HG02981 (cell line): ENCODE measurements at regions not wholly inside any gene's neighbourhood (a gene's known extent, or its start where the extent isn't known, plus 50 kb on each side); places are given as distances from the start of the nearest gene placed in this dataset.
A peak's percentile ranks its signal among the peaks of the same experiment; 100 is the strongest.
"Not testable (repeated sequence)": the region's sequence is repeated elsewhere in the genome, so short reads cannot be mapped to it uniquely, and the experiment has no call there.

Experiments used
- ATAC-seq: cut with Tn5 transposase; IDR thresholded peaks from one replicate; pipeline ENCODE4 v1.9.1; 2021; ENCODE audit warnings: mild to moderate bottlenecking, moderate library complexity; ENCODE audit not compliant: unreplicated experiment

DNA sequence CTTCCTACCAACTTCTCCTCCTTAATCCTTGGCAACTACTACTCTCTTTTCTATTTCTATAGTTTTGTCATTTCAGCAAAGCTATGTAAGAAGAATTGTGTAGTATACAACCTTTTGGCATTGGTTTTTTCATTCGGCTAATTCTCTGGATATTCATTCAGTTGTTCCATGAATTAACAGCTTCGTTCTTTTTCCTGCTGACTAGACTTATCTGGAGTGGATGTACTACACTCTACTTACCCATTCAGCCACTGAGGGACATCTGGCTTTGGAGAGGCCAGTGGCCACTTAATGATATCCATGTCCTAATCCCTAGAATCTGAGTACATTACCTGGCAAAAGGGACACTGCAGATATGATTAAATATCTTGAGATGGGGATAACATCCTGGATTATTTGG lies 623.9 kb downstream of the DOK5 start:
- no peak for ATAC-seq

DNA sequence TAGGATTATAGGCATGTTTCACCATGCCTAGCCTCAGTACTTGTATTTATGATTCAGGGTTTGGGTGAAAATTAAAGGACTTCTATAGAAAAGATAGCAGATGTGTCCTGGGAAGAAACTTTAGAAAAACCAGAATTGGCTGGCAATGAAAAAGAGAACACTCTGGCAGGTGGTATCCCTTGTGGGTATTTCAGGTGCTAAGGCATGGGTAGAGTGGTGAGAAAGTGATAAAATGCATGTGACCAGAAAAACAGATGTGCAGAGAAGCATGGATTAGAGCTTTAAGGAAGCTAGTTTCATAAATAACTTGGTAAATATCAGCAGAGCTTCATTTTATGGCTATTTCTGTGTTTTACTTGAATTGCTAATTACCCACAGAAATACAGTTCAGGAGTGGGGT lies 622.2 kb downstream of the DOK5 start:
- ATAC-seq = no peak

DNA sequence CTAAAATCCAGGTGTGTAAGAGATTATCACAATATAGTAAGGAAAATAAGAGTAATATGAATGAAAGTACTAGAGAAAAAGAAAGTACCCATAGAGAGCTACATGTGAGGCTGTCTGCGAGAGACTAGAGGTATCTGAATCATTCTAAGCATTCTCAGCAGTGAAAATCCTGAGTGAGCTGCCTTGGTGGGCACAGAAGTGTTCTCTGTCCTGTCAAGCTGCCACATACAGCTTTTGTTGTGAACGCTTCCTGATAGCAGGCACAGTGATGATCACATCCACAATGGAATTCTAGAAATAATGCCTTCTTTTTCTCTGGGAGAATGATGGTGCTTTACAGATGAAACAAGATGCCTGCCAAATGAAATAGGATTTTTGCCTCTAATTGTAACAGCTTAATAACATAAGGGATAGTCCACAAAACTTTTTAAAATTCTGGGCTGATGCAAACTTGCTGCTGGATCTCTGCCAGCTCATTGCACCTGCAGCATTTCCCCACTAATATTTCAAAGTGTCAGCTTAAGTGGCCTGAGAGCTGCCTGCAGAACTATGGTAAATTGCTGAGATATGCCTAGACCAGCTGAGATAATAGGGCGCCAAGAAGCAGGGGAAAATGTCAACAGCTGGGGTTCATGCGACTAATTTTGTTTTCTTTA lies 620.5 kb downstream of the DOK5 start:
- ATAC-seq = no peak

DNA sequence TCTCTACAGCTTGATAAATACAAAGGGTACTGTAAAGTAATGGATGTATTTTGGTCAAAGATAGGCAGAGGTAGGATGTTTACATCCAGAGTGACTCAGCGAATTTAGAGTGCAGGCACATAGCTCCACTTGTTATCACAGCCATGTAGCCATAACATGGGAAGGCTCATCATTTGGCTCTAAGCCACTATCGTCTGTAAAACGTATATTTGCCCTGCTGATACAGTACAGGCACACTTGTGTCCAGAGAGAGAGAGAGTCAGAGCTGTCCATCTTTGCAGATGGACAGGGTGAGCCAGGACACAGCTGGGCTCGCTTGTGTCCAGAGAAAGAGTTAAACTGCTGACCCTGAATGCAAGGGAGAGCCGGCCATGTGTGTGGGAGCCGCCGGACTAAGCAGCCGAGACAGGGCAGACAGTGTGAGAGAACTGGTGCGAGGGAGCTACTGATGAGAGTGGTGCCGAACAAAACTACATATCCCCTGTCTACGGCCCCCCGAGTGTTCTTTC lies 619.0 kb downstream of the DOK5 start:
- no peak for ATAC-seq

- no peak for ATAC-seq
Observed at GRCh38 chr20:55090286-55090685, 614.9 kb downstream of the DOK5 start.

- ATAC-seq = no peak
Observed at GRCh38 chr20:55086421-55086820, 611.0 kb downstream of the DOK5 start.

- ATAC-seq = no peak
Observed at GRCh38 chr20:55079917-55080316, 604.5 kb downstream of the DOK5 start.

DNA sequence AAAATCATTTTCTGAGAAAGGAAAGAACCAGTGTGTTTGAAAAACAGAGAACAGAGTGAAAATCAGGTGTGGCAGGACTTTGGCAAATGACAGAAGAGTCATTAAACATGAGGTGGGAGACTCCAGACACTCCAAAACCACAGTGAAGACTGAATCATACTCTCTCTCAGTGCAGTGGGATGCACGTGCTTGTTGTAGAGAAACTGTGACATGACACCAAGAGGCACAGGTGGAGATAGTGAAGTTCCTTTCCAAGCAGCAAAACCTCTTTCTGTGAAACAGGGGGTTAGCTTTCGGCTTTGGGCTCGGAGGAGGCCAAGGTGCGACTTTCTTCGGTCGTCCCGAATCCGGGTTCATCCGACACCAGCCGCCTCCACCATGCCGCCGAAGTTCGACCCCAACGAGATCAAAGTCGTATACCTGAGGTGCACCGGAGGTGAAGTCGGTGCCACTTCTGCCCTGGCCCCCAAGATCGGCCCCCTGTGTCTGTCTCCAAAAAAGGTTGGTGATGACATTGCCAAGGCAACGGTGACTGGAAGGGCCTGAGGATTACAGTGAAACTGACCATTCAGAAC lies 599.0 kb downstream of the DOK5 start:
- ATAC-seq = not testable (repeated sequence)

DNA sequence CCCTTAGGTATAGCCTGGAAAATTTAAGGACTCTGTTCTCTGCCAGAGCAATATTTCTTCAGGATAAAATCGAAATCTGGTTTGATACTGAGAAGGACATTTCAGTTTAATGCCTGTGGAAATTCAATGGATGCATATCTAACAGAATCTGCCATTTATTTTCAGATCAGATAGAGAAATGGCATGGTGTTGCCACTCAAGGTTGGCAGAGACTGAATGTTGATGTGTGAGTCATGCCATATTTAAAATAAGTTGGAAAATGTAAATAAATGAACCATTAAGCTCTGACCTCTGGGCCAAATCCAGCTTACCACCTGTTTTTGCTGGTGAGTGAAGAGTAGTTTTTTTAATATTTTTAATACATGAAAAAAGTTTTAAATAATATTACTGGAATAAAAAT lies 594.6 kb downstream of the DOK5 start:
- no peak for ATAC-seq

GRCh38 chr20:55067158-55067825 lies 591.9 kb downstream of the DOK5 start:
- ATAC-seq = no peak

GRCh38 chr20:55058938-55059337 lies 583.5 kb downstream of the DOK5 start:
- no peak for ATAC-seq

GRCh38 chr20:55057779-55058415 lies 582.5 kb downstream of the DOK5 start:
- no peak for ATAC-seq

DNA sequence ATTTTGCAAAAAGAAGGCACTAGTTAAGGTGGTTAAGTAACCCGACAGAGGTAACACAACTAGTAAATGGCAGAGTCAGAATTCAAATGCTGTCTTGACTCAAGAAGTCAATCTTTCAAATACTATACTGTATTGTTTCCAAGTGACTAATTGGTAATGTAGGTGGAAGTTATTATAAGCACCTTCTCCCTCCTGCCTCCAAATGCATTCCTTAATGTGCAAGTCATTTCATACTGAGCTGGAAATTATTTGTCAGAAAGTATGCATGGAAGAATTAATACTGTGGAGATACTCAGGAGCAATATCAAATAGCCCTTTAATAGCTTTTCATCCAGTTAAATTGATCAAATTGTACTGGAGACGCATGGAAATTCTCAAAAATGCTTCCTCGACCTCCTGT lies 579.1 kb downstream of the DOK5 start:
- ATAC-seq = no peak

DNA sequence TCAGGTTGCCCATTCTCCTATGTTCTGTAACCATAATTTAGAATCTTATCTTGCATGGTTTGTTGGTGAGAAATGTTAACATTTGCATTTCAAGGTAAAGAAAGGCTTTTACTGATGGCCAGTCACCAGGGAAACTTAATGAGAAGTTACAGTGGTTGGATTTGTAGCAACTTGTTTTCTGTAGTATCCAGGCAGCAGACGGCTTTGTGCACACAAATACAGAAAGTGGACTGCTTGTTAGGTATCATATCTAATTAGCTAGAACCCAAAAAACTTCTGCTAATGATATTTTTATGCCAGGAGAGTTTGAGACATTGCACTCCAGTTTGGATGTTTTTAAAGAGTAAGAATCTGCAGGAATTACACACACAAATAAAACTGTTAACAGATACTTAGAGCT lies 578.0 kb downstream of the DOK5 start:
- ATAC-seq = no peak

DNA sequence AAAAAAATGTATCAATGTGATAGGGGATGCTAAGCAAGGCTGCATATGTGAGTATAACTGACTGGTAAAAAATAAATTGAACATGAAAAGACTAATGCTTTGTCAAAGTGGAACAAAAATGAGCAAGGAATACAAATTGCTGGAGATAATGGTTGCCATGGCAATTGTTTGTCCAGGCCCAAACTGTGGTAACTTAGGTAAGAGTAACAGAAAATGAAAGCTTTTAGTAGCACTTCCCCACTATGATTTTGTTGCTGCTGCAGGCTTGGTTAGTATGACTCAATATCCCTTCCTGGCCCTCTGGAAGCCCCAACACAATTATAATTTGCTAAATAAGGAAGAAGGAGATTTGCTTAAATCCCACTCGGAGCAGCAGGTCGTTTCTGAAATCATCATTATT lies 577.1 kb downstream of the DOK5 start:
- peak; percentile 48 for ATAC-seq

DNA sequence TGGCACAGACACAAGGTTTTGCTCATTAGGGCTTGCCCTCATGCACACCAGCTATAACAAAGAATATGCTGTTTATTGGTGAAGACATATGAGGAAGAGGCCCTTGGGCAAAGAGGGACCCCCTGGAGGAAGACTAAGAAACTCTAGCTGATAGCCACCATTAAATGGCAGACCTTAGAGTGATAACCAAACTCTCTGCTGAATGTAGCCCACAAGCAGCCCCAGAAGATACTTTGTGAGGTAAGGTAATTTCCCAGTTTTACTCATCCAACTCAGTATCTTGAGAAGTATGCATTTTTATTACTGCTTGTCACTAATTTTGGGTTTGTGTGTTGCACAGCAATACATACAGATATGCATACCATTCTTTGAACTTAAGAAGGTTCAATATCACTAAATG lies 563.3 kb downstream of the DOK5 start:
- ATAC-seq = no peak

GRCh38 chr20:55031971-55032370 lies 556.6 kb downstream of the DOK5 start:
- no peak for ATAC-seq

DNA sequence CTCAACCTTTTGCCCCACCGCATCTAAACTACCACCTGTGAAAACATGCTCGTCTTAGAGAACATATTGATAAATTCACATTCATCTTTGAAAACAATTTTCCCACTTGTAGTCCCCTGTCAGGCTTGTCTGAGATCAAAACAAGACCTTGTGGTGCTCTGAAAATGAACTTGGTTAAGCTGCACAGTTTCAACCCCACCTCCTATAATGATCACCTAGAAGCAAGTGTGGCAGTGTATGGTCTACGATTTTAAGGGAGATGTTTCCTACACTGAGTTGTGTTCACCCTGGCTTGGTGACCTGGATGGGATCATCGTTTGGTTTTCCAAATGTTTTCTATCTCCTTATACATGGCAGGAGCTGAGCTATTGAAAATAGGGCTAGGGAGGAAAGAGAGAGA lies 539.4 kb downstream of the DOK5 start:
- ATAC-seq = no peak

GRCh38 chr20:55010761-55011160 lies 535.4 kb downstream of the DOK5 start:
- ATAC-seq = no peak

- no peak for ATAC-seq
Observed at GRCh38 chr20:55009066-55009465, 533.7 kb downstream of the DOK5 start.

DNA sequence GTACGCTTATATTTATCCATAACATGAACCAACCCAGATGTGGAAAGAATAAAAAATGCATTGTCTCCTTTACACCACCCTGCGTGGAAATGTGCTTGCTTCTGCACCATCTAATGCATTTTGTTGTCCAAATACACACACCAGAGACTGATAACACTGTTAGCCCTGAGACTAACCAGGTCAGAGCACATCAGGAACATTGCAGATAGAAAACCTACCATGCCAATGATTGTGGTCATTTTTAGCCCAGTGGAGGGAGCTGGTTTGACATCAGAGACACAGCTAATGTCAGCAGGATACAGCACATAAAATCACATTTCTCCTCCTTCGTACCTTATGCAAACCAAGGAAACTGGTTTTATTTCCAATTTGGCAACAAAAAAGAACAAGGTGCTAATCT lies 528.7 kb downstream of the DOK5 start:
- no peak for ATAC-seq

DNA sequence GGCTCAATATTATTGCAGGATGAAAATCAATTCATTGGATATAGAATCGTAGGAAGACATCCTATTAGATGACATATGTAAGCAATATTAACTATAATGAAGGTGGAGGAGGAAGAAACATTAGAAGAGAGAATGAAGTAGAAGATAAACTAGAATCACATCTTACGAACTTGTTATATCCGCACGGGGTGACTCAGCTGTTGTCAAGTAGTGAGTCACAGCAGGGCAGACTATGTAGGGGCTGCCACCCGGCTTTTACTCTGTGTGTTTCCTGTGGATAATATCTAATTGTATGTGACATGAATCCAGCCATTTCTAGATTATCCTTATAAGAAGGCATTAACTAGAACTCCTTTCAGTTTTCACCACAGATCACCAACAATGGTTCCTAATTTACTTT lies 520.2 kb downstream of the DOK5 start:
- no peak for ATAC-seq
